GM21447 (cell line): ENCODE measurements at regions not wholly inside any gene's neighbourhood (a gene's known extent, or its start where the extent isn't known, plus 50 kb on each side); places are given as distances from the start of the nearest gene placed in this dataset.

Experiments
- ATAC-seq: cut with Tn5 transposase; IDR thresholded peaks from one replicate; pipeline ENCODE4 v1.9.1; 2021; ENCODE audit not compliant: unreplicated experiment

DNA sequence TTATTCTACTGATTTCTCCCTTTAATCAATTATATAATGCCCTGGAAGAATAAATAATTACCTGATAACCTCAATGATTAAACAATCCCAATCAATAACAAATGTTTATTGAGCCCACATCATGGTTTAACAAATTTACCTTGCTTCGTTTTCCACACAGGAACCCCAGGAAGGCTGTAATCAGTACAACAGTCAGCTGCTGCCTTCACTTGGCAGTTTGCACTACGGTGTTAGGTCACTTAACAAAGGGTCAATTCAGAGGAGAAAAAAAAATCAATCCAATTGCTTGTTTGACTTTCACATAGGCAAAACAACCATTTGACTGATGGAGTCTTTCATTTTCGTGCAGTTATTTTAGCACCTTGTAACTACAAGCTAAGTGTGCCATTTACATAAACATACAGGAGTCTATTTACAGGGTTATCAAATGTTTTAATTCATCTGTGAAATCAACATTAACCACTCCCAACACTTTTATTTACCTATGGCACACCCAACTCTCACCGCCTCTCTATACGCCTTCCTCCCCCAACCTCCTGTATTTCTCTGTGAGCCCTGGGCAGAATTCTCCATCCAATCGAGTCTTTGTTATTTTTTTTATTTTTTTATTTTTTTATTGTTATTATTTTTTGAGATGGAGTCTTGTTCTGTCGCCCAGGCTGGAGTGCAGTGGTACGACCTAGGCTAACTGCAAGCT lies 140.4 kb upstream of the TAB2 start:
- ATAC-seq: no peak

DNA sequence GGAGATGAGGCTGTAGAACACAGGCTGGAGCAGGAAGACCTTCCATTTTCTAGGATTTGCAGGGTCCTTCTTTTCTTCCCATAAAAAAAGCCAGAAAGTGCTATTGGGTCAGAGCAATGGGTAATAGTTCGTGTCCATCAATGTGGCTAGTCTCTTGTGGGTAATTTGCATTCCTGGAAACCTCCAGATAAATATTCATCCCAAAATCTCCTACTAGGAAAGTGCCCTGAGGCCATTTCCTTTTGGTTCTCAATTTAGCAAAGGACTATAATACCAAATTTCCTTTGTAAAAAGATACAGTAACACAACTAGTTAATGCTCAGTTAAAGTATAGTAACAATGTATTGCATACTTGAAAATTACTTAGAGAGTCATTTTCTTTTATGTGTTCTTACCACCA lies 138.1 kb upstream of the TAB2 start:
- no peak for ATAC-seq

DNA sequence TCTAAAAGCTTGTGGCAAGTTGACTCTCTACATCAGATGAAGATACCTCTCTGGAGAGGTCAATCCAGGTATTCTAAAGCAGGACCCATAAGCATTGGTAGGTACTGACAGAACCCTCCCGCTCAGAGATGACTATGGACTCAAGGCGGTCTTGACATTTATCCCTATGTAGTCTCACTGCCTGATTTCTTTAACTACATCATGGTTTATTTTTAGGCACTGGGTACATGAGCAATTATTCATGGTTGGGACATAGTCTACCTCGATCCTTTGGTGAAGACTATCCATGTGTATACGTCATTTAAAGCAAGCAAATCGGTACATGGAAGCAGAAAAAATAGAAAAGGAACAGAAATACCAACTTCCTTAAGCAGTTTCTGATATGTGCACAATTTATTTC lies 136.2 kb upstream of the TAB2 start:
- ATAC-seq: no peak

DNA sequence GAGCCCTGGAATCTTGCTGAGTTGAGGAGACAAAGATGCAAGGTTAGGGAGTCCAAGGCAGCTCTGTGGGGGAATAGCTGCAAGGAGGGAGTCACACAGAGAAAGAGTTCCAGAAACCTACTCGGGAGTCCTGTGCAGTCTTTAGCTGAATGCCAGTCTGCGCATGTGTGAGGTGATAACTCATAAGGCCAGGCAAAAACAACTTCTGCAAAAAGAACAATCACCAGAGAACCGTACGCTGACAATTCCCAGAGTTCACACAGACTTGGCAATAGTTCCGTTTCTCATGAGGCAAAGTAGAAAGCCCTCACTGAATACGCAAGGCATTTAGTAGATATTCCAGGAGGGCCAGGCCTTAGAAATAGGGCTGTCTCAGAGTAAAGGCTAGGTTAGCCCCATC lies 135.2 kb upstream of the TAB2 start:
- ATAC-seq: no peak

DNA sequence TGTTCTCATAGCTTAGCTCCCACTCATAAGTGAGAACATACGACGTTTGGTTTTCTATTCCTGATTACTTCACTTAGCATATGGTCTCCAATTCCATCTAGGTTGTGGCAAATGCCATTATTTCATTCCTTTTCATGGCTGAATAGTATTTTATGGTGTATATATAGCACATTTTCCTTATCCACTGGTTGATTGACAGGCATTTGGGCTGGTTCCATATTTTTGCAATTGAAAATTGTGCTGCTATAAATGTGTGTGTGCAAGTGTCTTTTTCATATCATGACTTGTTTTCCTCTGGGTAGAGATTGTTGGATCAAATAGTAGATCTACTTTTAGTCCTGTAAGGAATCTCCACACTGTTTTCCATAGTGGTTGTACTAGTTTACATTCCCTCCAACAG lies 133.0 kb upstream of the TAB2 start:
- no peak for ATAC-seq

DNA sequence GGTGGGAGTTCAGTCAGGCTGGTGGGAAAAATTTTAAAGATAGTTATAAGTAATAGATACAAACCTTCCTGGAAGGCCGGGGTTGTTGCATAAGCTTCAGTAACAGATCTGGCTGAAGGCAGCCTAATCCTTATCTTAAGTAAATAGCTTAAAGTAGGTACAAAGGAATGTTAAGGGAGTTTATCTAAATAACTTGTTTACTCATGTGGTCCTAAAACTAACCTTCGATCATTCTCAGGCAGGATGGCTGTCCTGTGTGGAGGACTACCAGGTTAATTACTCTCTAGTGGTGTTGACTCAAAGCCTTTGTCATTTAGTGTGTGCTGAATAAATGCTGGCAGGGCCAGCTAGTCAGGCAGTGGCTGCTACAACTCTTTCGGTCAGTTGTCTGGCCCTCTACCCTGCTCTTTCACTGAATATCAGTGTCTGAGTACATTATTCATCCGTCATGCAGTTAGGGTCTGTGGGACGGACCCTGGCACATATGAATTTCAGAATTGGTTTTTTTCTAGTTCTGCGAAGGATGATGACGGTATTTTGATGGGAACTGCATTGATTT lies 131.6 kb upstream of the TAB2 start:
- no peak for ATAC-seq

DNA sequence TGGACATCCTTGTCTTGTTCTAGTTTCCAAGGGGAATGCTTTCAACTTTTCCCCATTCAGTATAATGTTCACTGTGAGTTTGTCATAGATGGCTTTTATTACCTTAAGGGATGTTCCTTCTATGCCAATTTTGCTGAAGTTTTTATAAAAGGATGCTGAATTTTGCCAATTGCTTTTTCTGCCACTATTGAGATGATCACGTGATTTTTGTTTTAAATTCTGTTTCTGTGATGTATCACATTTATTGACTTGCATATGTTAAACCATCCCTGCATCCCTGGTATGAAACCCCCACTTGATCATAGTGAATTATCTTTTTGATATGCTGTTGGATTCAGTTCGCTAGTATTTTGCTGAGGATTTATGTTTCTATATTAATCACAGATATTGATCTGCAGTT lies 130.6 kb upstream of the TAB2 start:
- ATAC-seq: no peak

DNA sequence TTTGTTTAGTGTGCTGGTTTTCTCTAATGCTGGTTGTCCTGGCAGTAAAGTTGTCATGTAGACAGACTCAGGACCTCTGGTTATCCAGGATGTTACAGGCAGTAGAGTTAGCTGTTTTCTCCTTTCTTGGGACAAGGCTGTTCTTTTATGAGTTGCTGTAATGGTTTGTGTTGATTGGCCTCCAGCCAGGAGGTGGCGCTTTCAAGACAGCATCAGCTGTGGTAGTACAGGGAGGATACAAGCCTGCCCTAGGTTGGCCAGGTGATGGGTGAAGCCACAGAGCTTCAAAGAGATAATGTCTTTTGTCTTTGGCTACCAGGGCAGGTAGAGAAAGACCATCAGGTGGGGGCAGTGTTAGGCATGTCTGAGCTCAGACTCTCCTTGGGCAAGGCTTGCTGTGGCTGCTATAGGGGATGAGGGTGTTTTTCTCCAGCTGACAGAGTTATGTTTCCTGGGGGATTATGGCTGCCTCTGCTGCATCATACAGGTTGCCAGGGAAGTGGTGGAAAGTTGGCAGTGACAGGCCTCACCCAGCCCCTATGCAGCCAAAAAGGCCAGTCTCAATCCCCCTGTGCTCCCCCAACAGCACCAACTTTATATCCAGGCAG lies 127.2 kb upstream of the TAB2 start:
- no peak for ATAC-seq

DNA sequence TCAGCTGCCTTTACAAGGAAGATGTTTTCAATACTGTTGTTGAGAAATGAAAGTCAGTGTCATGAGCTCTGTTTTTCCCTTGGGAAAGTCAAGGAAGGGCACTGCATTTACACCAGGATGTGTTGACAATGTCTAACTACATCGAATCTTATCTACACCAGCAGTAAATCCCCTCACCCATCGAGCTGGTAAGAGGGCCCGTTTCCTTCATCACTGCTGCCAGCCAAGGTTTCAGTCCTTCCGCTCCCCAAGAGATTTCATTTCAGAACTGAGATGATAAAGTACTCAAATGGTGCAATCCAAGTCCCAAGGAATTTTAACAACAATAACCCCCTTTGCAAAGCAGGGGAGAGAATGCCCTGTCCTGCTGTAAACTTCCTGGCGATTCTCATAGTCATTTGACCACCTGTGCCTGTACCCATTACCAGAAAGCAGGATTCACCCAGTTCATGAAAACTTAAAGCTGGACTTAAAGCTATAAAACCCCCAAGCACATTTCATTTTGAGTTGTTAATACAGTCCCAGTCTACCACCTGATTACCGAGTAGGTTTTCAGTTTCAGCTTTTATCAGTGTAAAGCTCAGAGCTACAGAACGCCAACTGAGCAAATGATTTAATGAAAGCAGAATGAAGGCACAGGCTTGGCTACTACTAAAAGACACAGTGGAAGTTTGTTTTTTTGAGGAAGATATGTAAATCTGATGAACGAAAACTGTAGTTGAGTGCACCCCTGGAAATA lies 122.5 kb upstream of the TAB2 start:
- ATAC-seq: peak; percentile 60

DNA sequence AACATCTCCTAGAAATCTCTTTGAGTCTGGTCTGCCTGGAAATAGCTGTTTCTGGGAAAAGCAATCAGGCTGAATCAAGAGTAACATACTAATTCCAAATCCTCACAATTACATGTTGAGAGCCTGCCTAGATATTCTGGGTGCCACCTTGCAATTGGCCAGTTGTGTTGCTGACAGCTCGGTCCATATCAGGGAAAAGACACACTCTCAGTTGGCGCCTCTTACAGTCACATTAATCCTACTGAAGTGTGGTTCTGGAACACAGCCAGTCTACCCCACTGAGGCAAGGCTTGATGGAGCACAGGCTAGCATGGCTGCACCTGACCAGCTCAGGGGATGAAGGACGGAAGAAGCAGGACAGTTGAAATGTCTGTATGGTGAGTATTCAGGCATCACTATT lies 121.4 kb upstream of the TAB2 start:
- ATAC-seq: no peak

DNA sequence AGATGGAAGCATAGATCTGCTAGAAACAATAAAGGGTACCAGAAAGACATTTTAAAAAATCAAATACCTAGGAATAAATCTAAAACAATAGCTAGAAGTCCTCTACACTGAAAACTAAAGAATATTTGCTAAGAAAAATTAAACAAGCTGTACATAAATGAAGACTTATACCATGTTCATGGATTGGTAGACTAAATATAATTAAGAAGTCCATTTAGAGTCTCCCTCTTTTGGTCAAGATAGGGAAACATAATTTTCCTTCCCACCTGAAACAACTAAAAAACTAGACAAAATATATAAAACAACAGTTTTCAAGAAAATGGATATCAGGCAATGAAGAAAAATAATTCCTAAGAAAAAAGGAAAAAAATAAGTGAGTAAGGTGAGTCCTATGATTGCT lies 120.0 kb upstream of the TAB2 start:
- ATAC-seq: no peak

DNA sequence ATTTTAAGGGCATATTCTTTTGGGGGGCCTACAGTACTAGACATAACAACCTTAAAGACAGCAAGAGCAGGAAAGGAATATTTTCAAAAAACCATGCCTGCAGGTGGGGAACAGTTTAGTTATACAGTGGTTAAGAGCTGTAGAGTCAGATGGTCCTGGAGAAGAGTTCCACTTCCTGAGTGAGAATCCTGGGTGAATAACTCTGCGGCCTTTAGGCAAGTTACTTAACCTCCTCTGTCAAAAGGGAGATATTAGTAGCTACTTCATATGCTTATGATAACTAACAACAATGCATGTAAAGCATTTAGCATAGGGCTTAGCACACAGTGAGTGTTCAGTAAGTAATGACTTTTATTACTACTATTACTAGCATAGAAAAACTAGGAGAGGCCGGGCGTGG lies 119.2 kb upstream of the TAB2 start:
- no peak for ATAC-seq

DNA sequence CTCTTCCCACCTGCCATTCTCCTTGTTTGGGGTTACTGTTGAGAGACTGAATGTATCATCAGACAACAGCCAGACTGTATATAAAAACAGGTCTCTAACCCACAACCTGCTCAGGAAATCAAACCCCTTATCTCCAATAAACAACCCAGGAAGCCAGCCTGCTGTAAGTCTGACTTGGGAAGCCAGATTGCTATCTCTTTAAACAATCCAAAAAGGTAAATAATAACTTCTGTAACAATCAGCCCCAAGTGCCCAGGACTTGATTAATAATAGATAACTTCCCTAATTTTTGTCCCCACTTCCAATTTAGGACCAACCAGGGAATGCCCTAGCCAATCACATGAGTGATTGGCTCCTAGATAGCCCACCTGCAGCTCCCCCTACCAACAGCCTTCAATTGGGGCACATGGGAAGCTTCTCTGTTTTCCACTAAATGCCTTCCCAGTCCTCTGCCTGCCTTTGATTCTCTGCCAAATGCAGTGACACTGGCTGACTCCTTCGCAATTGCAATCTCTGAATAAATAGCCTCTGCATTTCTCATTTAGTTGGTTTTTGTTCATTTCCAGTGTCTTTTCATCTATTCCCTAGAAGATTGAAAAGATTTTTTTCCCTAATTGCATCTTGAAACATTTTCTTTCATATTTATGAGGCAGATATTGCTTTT lies 117.1 kb upstream of the TAB2 start:
- no peak for ATAC-seq

DNA sequence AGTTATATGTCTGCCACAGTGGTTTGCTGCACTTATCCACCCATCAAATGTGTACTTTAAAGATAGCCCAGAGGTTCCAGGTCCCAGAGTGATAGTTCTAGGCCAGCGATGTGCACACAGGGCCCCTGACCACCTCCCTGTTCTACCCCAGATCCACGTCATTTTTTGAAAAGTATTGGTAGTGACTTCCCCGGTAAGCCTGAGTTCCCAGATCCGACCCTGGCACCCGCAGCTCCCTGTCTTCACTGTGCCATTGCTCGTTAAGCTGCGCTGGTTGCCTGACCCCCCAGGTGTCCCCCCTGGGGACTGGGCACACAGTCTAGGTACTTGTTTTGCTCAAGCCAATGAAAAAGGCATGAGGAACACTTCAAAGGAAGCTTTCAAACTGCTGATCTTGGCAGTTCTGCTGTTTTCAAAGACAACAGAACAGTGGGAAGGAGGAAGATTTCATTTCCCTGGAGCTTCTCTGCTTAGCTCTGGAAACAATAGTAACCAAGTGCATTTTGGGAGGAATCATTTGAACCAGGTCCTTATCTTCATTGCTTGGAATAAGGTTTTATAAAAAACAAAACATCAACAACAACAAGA lies 116.3 kb upstream of the TAB2 start:
- no peak for ATAC-seq

DNA sequence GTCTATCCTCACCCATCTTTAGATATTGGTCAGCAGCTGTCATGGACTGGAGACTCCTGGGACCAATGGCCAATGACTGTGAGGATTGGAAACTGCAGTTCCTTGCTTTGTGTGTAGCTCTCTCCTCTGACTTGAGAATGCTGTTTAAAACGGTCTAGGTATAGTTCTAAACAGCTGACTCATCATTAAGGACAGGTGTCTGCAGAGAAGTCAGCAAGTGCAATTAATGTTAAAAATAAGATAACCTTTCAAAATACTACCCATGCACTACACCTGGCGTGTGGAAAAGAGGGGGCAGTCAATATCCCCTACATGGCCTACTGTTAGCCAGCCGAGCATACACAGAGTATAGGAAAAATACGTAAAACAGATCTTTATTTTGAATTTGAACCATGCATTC lies 115.4 kb upstream of the TAB2 start:
- no peak for ATAC-seq

DNA sequence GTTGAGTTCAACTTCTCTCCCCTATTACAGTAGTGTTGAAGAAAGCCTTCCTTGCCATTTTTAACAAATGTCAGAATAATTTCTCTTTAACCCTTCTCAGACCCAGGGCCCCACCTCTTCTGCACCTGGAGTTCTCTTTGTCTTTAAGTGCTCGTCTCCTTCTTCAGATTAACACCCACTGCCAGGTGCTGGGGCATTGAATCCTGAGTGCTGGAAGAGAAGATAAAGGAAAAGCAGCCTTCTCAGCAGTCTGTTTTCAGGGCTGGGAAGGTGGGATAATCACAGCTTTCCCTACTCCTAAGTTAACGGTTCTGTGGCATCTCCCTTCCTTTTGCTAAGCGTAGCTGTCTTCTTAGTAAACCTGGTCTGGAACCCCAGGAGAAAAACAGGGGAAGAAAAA lies 114.6 kb upstream of the TAB2 start:
- no peak for ATAC-seq

DNA sequence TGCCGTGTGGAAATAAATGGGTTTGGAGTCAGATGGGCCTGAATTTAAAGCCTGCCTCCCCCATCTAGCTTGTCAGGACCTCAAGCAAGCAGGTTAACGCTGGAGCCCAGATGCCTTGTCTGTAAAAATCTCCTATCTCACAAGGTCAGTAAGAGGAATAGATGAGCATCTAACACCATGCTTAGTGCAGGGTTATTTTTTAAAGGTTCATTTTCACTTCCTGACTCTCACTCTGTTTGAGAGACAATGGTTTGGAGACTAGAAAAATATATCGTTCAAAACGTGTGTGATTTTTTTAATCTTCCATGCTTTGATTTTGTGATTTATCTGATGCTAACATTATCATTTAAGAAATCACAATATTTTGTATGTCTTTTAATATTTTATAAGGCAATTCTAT lies 114.0 kb upstream of the TAB2 start:
- ATAC-seq: no peak

DNA sequence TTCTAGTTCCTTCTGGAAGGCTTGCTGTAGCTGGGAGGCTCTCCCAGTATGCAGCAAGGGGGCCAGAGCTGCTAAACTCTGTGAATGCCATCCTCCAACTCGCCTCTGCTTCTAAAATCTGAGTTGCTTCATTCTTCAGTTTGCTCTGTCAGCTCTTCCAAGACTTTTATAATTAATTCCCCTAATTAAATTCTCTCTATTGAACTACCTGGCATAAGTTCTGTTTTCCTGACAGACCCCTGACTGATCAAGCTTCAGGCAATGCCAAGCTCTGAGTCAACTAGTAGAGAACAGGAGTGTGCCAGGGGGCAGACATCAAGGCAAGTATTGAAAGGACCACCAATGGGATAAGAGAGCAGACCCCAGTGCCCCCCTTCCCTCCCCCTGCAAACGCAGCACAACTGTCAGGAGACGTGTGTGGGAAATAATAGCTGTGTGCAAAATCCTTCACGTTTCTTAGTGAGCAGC lies 109.3 kb upstream of the TAB2 start:
- no peak for ATAC-seq

DNA sequence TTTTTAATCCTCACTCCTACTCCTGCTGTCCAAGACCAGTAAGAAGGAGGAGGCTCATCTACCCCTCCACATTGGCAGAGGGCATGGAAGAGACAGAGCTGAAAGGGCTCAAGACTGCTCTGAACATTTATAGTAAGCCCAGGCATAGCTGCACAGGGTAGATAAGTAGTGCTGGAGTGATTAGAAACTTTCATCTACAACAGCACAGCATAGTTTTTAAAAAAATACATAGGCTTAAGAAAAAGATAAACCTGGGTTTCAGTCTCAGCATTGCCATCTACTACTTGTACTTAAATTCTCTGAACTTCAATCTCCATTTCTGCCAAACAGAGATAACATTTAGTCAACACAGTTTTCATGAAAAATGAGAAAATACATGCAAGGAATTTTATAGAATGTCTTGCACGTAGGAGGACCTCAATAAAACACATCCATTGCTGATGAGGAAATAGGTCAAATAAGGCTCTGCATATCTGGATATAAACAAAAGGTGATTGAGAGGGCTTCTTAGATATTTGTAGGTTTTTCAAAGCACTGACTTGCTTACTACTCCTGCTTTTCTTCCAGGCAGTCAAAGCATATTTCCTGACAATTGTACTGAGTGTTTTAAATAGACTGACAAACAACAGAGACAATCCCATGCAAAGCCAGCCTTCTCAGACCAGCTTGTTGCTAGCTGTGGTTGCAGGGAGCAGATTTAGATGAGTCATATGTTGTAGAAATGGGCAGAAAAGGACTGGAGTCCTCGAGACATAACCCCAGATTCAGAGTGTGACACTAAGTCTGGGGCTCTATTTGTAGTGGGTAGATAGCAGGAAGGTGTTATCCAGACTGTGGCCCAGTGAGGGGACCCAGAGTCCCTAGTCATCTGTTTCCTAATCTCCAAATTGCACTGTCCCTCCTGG lies 107.4 kb upstream of the TAB2 start:
- no peak for ATAC-seq

DNA sequence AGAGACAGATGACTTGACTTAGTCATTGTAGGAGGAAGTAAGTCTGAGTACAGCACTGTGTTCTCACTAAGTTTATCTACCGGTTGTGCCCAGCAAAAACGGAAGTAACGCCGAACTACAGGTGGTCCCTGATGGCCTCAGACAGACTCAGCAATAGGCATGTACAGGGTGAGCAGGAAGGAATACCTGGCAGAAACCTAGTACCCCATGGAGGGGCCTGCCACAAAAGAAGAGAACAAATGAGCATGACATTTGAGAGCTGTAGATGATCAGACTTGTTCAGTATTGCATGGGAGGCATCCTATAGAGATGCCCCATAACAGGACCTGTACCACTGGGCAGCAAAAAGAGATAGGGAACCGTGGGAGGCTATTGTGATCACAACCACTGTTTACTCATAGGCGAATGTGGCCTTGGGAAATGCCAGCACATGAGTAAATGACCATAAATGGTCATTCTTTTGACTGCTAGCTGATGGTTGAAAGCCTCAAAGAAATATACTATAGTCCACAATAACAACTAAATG lies 106.4 kb upstream of the TAB2 start:
- peak; percentile 56 for ATAC-seq
